ENCODE measurements at regions not wholly inside any gene's neighbourhood (a gene's known extent, or its start where the extent isn't known, plus 50 kb on each side); places are given as distances from the start of the nearest gene placed in this dataset.

DNA sequence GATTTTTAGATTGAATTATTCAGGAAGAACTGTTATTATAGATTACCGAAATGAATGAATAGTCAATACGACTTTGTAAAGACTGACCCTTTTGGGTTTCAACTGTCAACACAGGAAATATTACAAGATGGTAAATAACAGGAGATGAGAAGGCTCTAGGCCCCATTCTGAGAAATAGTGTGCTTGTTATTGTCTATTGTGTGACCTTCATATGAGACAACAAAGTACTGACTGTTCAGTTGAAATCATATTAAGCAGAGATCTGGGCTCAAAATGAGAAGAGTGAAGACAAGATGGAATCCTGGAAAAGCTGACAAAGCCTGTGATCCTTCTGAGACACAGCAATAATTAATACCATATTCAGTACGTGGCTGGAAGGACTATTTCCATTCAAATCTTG, 503.8 kb downstream of the INHBA start:
- H3K27me3 ChIP-seq (ENCODE audit: control insufficient read depth, insufficient read depth, low read length), result no peaks in the 10 kb centered on the region
- no peak overlapping the region for H3K4me3 ChIP-seq (ENCODE audit: low read length)
- H3K9me3 ChIP-seq (replicated peaks; ENCODE audit: control insufficient read depth, low read depth, low read length), result no peaks in the 10 kb centered on the region
- no peak overlapping the region for H3K27ac ChIP-seq (ENCODE audit: low read length)
- H3K36me3 ChIP-seq (ENCODE audit: control insufficient read depth, insufficient read depth, low read length), result no peaks in the 10 kb centered on the region
- no peaks in the 10 kb centered on the region for H3K4me1 ChIP-seq (ENCODE audit: control insufficient read depth, insufficient read depth, low read length)
- DNase-seq, result no peak
- no CpG with 5 or more reads among the region's 3 CpGs for WGBS (ENCODE audit: insufficient coverage)

DNA sequence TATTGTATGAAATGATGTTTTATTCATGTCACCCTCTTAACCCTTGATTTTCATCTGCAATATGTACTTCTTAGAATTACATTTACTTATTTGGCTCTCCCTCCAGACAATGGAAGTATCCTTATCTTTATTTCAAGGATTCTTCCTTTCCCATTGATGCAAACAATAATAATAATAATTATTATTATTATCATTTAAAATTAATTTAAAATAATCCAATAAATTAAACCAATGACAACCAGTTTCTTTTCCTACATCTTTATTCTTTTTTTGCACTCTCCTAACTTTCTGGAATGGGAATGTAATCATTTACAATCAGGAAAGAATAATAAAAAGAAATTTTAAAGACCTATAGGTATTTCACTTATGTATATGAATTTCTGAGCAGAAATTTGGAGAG, 504.4 kb downstream of the INHBA start:
- no peaks in the 10 kb centered on the region for H3K36me3 ChIP-seq (ENCODE audit: control insufficient read depth, insufficient read depth, low read length)
- no peak for DNase-seq
- H3K9me3 ChIP-seq (replicated peaks; ENCODE audit: control insufficient read depth, low read depth, low read length), result no peaks in the 10 kb centered on the region
- no peaks in the 10 kb centered on the region for H3K27me3 ChIP-seq (ENCODE audit: control insufficient read depth, insufficient read depth, low read length)
- no peak overlapping the region for H3K4me3 ChIP-seq (ENCODE audit: low read length)
- H3K27ac ChIP-seq (ENCODE audit: low read length), result no peak overlapping the region
- H3K4me1 ChIP-seq (ENCODE audit: control insufficient read depth, insufficient read depth, low read length), result no peaks in the 10 kb centered on the region

DNA sequence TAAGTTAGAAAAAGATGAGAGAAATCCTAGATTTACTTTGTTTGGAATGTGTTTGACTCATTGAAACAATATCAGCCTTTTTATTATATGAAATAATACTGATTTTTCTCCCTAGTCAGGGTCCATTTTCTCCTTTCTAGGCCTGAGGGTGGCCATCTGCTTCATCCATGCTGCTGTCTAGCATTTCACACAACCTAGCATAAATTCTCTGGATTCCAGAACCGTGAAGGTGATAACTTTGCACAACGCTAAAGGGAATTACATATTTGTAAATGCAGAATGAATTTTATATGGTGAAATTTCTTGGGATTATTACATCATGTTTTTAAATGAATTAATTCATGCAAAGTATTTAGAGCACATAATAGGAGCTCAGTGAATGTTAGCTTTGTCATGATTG, 505.1 kb downstream of the INHBA start:
- WGBS (ENCODE audit: insufficient coverage), result no CpG with 5 or more reads among the region's 2 CpGs
- Histone ChIP-seq H3K4me3 (ENCODE audit: low read length) (no peak overlapping the region), H3K36me3 (ENCODE audit: control insufficient read depth, insufficient read depth, low read length) (no peaks in the 10 kb centered on the region), H3K4me1 (ENCODE audit: control insufficient read depth, insufficient read depth, low read length) (no peaks in the 10 kb centered on the region), H3K27me3 (ENCODE audit: control insufficient read depth, insufficient read depth, low read length) (no peaks in the 10 kb centered on the region), H3K9me3 (replicated peaks; ENCODE audit: control insufficient read depth, low read depth, low read length) (no peaks in the 10 kb centered on the region), H3K27ac (ENCODE audit: low read length) (no peak overlapping the region)
- DNase-seq, result no peak

DNA sequence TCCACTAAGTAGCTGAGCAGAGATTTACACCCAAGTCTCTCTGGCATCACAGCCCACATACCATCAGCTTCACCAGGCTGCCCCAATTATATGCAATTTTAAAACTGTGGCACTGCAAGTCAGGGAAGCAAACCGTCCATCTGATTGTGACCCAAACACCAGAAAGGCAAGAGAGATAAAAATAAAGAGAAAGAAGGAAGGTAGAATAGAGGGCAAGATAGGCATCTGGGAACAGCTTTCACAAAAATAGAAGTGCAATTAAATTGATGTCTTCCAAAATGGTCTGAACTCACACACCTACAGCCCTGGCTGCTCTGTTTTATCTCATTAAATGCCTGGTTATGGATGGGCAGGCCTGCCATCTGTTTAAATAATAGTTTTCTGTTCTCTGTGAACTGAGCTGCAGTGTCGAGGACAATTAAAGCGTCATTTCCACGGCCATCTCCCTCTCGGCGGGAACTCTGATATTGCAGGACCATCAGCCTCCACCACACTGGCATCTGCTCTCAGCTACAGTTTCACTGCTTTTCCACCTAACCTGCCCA, 509.1 kb downstream of the INHBA start:
- no peaks in the 10 kb centered on the region for H3K36me3 ChIP-seq (ENCODE audit: control insufficient read depth, insufficient read depth, low read length)
- no peak for DNase-seq
- H3K9me3 ChIP-seq (replicated peaks; ENCODE audit: control insufficient read depth, low read depth, low read length), result no peaks in the 10 kb centered on the region
- 88% methylated on average over 5 of the region's 6 CpGs for WGBS (ENCODE audit: insufficient coverage)
- H3K4me3 ChIP-seq (ENCODE audit: low read length), result no peak overlapping the region
- no peaks in the 10 kb centered on the region for H3K27me3 ChIP-seq (ENCODE audit: control insufficient read depth, insufficient read depth, low read length)
- H3K4me1 ChIP-seq (ENCODE audit: control insufficient read depth, insufficient read depth, low read length), result no peaks in the 10 kb centered on the region
- no peak overlapping the region for H3K27ac ChIP-seq (ENCODE audit: low read length)

DNA sequence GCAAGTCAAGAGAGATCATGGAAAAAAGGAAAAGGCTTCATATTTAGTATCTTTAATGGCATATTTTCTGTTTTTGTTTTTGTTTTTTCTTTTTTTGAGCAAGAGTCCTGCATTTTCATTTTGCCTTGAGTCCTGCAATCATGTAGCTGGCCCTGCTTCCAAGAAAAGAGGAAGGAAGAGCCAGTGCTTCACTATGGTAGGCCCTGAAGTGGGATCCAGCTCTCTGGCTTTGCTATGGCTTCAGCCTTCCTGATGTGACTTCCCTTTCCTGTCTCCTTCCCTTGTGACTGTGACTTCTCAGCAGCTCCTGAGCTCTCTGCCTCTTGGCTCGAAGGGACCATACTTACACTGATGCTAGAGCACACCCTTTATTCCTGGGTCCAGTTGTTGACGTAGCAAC, 512.3 kb downstream of the INHBA start:
- 0% methylated on average over 1 of the region's 2 CpGs for WGBS (ENCODE audit: insufficient coverage)
- Histone ChIP-seq H3K27me3 (ENCODE audit: control insufficient read depth, insufficient read depth, low read length) (no peaks in the 10 kb centered on the region), H3K4me1 (ENCODE audit: control insufficient read depth, insufficient read depth, low read length) (no peaks in the 10 kb centered on the region), H3K27ac (ENCODE audit: low read length) (no peak overlapping the region), H3K36me3 (ENCODE audit: control insufficient read depth, insufficient read depth, low read length) (no peaks in the 10 kb centered on the region), H3K4me3 (ENCODE audit: low read length) (no peak overlapping the region), H3K9me3 (replicated peaks; ENCODE audit: control insufficient read depth, low read depth, low read length) (no peaks in the 10 kb centered on the region)
- peak; percentile 30 for DNase-seq

DNA sequence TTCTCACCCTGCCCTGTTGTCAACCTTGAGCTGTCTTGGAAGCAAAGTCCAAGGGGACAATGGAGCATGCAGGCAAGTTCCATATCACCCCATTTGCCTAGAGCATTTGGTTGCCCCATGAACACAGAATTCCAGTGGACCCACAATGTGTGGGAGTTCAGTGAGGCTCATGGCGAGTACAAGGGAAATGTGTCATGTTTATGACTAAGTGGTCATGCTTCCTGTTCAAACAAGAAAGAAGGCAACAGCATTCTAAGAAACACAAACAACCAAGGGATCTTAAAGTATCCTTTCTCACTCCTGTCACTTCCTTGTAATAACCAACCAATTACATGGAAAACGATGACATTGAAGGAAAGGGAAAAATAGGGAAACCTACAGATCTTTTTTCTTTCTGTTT, 513.0 kb downstream of the INHBA start:
- Histone ChIP-seq H3K36me3 (ENCODE audit: control insufficient read depth, insufficient read depth, low read length) (no peaks in the 10 kb centered on the region), H3K4me1 (ENCODE audit: control insufficient read depth, insufficient read depth, low read length) (no peaks in the 10 kb centered on the region), H3K27me3 (ENCODE audit: control insufficient read depth, insufficient read depth, low read length) (no peaks in the 10 kb centered on the region), H3K27ac (ENCODE audit: low read length) (no peak overlapping the region), H3K4me3 (ENCODE audit: low read length) (no peak overlapping the region), H3K9me3 (replicated peaks; ENCODE audit: control insufficient read depth, low read depth, low read length) (no peaks in the 10 kb centered on the region)
- DNase-seq, result no peak
- WGBS (ENCODE audit: insufficient coverage), result no CpG with 5 or more reads among the region's 2 CpGs

DNA sequence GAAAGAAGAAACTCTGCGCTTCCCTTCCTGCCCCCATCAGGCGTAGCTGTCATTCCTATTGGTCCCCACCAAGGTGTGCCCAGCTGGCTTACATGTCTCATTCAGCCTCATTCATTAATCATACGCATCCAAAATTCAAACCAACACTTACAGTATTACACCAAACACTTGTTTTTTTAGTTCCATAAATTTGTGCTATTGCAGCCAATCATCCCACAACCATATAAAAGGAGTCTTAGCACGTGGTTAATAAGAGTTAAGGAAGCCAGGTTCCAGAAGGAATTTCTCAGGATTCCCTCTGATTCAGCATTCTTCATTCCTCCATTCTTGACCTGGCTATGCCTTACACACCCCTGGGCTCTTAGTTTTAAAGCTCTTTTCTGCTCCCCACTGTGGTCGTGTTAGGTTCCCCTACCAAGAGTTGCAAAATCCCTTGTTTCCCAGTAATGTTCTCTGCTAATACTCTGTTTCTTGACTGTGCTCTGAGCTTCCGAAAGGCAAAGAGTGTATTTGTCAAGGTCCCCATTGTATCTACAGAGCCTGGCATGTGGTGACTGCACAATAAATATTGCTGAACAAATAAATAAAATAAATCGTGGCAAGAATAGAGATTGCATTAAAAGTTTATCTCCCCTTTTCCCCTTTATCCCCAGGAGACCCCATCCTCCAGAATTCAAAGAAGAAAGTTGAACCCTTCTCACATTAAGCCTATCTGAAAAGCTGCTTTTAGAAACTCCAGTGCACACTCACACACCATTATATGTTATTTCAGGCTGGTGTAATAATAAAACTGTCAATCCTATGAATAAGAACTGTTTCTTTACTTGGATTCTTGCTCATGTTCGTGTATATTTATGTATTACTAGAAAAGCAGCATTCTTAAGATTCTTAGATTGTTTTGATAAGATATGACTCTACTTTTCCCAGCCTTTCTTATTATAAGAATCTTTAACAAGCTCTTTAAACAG, 514.4 kb downstream of the INHBA start:
- Histone ChIP-seq H3K27ac (ENCODE audit: low read length) (no peak overlapping the region), H3K27me3 (ENCODE audit: control insufficient read depth, insufficient read depth, low read length) (no peaks in the 10 kb centered on the region), H3K4me1 (ENCODE audit: control insufficient read depth, insufficient read depth, low read length) (no peaks in the 10 kb centered on the region), H3K36me3 (ENCODE audit: control insufficient read depth, insufficient read depth, low read length) (no peaks in the 10 kb centered on the region), H3K4me3 (ENCODE audit: low read length) (no peak overlapping the region), H3K9me3 (replicated peaks; ENCODE audit: control insufficient read depth, low read depth, low read length) (no peaks in the 10 kb centered on the region)
- WGBS (ENCODE audit: insufficient coverage), result 85% methylated on average over 3 of the region's 8 CpGs
- no peak for DNase-seq

DNA sequence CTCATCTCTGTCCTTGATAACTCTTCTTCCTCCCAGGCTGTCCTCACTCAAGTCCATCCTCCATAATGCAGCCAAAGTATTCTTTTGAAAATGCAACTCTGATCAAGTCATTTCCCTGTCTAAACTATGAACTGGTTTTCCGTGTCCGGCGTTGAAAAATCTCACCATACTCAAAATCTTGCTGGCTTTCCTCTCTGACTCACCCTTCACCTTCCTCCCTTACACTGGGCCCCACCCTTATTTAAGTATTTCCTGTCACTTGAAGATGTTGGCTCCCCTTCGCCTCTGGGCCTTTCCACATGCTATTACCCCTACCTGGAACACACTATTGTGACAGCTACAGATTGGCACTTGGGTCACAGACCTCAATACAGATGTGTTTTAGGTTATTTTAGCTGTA, 515.6 kb downstream of the INHBA start:
- 79% methylated on average over 3 of the region's 4 CpGs for WGBS (ENCODE audit: insufficient coverage)

DNA sequence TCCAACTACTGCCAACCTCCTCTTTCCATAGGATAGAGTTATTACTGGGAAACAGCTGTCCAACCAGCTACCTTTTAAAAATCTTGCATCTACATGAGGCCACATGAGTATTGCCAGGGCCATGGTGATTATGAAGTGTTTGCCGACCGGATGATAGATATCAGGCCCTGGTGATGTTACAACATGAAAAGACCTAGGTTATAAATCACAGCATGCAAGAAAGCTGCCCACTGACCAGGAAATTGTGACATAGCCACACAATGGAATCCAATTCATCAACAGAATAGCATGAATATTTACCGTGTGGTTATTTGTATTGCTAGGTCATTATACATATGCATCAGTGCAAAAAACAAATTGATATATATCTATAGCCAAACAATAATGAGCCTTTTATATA, 517.0 kb downstream of the INHBA start:
- no peaks in the 10 kb centered on the region for H3K4me1 ChIP-seq (ENCODE audit: control insufficient read depth, insufficient read depth, low read length)
- H3K27ac ChIP-seq (ENCODE audit: low read length), result no peak overlapping the region
- no peaks in the 10 kb centered on the region for H3K36me3 ChIP-seq (ENCODE audit: control insufficient read depth, insufficient read depth, low read length)
- no CpG with 5 or more reads among the region's 3 CpGs for WGBS (ENCODE audit: insufficient coverage)
- no peak overlapping the region for H3K4me3 ChIP-seq (ENCODE audit: low read length)
- H3K27me3 ChIP-seq (ENCODE audit: control insufficient read depth, insufficient read depth, low read length), result no peaks in the 10 kb centered on the region
- DNase-seq, result no peak
- H3K9me3 ChIP-seq (replicated peaks; ENCODE audit: control insufficient read depth, low read depth, low read length), result no peaks in the 10 kb centered on the region

More for the DNA sequence above, 515.6 kb downstream of the INHBA start:
- Histone ChIP-seq H3K27me3 (ENCODE audit: control insufficient read depth, insufficient read depth, low read length) (no peaks in the 10 kb centered on the region), H3K9me3 (replicated peaks; ENCODE audit: control insufficient read depth, low read depth, low read length) (no peaks in the 10 kb centered on the region), H3K4me3 (ENCODE audit: low read length) (no peak overlapping the region), H3K4me1 (ENCODE audit: control insufficient read depth, insufficient read depth, low read length) (no peaks in the 10 kb centered on the region), H3K27ac (ENCODE audit: low read length) (no peak overlapping the region), H3K36me3 (ENCODE audit: control insufficient read depth, insufficient read depth, low read length) (no peaks in the 10 kb centered on the region)
- DNase-seq, result no peak

DNA sequence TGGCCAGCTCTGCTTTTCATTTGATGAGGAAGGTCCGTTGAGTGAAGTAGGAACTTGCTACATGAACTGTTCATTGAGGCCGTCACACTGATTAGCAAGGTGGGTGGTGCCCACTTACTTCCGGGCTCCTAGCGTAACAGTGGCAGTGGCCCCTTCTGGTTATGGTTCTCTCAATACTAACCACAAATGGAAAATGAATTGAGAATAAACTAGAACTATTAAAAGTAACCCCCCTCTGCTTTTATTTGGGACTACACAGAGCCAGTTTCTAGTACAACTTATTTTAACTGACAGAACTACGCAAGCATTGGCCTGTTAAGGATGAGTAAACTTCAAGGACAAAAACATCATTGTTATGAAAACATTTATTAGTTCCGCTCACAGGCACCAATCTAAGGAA, 519.1 kb downstream of the INHBA start:
- Histone ChIP-seq H3K36me3 (ENCODE audit: control insufficient read depth, insufficient read depth, low read length) (no peaks in the 10 kb centered on the region), H3K27me3 (ENCODE audit: control insufficient read depth, insufficient read depth, low read length) (no peaks in the 10 kb centered on the region), H3K9me3 (replicated peaks; ENCODE audit: control insufficient read depth, low read depth, low read length) (no peaks in the 10 kb centered on the region), H3K27ac (ENCODE audit: low read length) (no peak overlapping the region), H3K4me3 (ENCODE audit: low read length) (no peak overlapping the region), H3K4me1 (ENCODE audit: control insufficient read depth, insufficient read depth, low read length) (no peaks in the 10 kb centered on the region)
- WGBS (ENCODE audit: insufficient coverage), result no CpG with 5 or more reads among the region's 6 CpGs
- DNase-seq, result no peak

Data from muscle of leg (tissue), 3 donors.